Right lung (tissue), 2 donors: ENCODE measurements at regions not wholly inside any gene's neighbourhood (a gene's known extent, or its start where the extent isn't known, plus 50 kb on each side); places are given as distances from the start of the nearest gene placed in this dataset.
"Not testable (repeated sequence)": the region's sequence is repeated elsewhere in the genome, so short reads cannot be mapped to it uniquely, and the experiment has no call there.

Source experiments
- DNase-seq, 2 donors: peaks; one replicate each; pipeline ENCODE4 v3.0.0-alpha.2; 2013

GRCh38 chr11:15300341-15300740, 185.6 kb downstream of the INSC start:
- DNase-seq: no peak

GRCh38 chr11:15307619-15308024, 192.9 kb downstream of the INSC start:
- DNase-seq: no peak

DNA sequence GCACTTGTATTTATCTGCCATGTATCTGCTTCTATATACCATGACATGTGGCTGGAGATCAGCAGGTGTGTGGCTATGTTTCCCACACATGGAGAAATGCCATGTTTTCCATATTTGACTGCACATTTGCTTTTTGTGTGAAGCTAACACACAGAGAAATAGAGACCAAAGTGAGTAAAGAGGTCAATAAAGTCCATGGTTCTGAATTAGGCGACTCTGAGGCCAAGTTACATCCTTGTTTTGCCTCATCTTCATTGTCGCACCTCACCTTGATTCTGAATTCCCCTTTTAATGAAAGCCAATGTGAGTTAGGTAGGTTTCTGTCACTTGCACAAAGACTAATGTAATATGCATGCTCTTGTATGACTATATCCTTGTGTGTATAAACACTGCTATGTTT, 194.1 kb downstream of the INSC start:
- DNase-seq: no peak

- no peak for DNase-seq
Measured at GRCh38 chr11:15309296-15309695, 194.6 kb downstream of the INSC start.

GRCh38 chr11:15313862-15314261, 199.1 kb downstream of the INSC start:
- no peak for DNase-seq

DNA sequence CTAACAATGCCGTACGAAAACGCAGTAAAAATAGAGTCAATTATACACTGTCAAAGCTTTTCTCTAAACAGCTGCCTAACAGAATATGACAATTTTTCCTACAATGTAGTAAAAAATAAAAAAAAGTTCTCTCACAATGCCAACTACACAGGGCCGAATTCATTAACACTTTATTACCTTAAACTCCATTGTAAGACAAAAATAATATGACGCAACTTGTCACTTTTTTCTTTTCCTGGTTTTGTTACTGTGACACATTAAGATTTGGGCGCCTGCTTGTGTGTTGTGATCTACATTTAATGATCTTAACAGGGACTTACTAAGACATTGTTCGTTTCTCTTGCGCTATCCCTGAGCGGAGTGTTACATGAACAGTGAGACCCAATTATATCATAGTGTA, 204.1 kb downstream of the INSC start:
- no peak for DNase-seq

- no peak for DNase-seq
Measured at GRCh38 chr11:15326520-15326919, 211.8 kb downstream of the INSC start.

DNA sequence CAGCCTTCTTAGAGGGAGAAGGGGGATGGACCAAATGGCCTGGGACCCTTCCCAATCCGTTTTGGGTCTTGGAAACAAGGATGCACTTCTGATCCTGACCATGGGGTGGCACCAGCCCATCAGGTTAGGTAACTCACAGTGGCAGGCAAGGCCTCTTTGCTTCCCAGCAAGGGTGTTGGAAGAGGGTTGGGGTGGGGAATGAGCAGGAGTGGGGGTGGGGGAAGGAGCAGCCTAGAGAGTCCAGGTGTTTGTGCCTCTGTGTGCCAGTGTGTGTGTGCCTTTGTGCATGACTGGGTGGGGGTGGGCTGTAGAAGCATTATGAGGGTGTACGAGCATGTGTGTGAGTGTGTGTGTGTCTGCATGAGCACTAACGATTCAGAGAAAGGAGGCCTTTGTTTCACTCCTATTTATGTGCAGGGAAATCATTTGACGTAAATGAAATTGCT, 213.1 kb downstream of the INSC start:
- DNase-seq: peak; percentile 34 to 63

DNA sequence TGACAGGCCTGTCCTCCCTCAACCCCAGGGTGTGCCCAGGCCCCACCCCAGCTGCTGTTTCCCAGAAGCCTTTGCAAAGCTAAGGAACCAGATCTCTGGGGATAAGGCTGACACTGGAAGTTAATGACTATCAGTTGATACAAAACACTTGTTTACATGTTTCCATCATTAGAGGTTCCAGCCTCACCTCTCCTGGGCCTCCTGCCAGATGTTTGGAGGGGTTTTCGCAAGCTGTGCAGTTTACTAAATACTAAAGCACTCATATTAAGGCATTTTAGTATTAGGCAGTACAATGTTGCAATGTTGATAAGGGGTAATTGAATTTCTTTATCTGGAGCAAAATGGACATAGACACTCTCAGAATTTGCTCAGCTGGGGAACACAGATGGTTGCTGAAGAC, 218.7 kb downstream of the INSC start:
- no peak for DNase-seq

DNA sequence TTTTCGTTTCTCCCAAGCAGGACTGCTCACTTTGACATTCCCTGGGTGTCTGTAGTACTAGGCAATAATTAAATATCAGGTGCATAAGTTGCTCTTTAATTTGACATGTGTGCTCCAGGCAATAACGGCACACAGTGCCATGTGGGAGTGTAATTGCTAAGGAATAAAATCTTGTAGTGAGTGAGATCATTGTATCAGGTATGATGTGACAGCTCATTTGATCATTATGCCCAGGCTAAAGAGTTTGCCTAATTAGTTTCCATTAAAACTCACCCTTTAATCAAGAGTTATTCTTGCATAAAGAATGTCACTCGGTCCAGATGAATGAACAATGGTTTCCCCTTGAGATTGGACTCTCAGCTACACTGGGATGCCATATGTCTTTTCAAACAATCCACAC, 220.0 kb downstream of the INSC start:
- DNase-seq: no peak

GRCh38 chr11:15336021-15336420, 221.3 kb downstream of the INSC start:
- no peak for DNase-seq

DNA sequence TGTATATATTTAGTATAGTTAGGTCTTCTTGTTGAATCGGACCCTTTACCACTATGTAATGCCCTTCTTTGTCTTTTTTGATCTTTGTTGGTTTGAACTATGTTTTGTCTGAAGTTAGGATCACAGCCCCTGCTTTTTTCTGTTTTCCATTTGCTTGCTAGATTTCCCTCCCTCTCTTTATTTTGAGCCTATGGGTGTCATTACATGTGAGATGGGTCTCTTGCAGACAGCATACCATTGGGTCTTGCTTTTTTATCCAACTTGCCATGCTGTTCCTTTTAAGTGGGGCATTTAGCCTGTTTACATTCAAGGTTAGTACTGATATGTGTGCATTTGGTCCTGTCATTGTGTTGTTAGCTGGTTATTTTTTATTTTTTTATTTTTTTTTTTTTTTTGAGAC, 224.6 kb downstream of the INSC start:
- no peak for DNase-seq

GRCh38 chr11:15341587-15341986, 226.9 kb downstream of the INSC start:
- no peak for DNase-seq

GRCh38 chr11:15342163-15342562, 227.4 kb downstream of the INSC start:
- no peak for DNase-seq

- DNase-seq: no peak
Measured at GRCh38 chr11:15346907-15347306, 232.2 kb downstream of the INSC start.

GRCh38 chr11:15347969-15348734, 233.4 kb downstream of the INSC start:
- DNase-seq: no peak

DNA sequence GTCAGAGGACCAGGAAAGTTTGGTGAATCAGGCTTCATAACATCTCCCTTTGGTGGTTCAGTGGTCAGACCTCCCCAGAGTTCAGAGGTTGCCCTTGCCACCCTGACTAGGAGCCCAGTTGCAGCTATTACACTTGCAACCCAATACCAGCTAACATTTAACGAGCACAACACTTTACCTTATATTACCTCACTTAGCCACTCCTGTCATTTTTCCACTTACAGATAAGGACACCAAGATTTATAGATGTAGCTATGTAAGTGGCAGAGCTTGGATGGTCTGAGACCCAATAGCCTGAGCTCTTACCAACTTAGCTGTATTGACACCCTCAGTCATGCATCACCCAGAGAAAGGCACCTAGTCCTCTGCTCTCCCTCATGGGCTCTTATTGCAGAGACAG, 234.7 kb downstream of the INSC start:
- DNase-seq: no peak

- DNase-seq: no peak
Measured at GRCh38 chr11:15361316-15361715, 246.6 kb downstream of the INSC start.

GRCh38 chr11:15365286-15365685, 250.6 kb downstream of the INSC start:
- not testable (repeated sequence) for DNase-seq

DNA sequence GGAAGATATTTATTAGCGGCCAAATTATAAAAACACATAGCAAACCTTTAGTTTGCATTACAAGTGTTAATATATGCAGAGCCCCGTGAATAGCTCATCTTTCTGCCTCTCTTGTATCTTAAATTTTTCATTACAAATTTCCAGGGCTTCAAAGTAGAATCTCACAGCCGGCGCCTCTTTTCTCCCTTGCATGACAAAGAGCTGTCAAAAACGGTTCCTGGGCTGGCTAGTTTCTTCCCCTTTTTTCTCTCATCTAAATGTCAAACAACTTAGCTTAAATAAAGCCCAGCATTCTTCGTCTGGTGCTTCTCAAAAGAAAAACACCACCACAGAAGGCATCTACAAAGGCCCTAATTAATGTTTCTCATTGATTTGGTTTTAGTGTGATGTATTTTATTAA, 253.0 kb downstream of the INSC start:
- no peak for DNase-seq

DNA sequence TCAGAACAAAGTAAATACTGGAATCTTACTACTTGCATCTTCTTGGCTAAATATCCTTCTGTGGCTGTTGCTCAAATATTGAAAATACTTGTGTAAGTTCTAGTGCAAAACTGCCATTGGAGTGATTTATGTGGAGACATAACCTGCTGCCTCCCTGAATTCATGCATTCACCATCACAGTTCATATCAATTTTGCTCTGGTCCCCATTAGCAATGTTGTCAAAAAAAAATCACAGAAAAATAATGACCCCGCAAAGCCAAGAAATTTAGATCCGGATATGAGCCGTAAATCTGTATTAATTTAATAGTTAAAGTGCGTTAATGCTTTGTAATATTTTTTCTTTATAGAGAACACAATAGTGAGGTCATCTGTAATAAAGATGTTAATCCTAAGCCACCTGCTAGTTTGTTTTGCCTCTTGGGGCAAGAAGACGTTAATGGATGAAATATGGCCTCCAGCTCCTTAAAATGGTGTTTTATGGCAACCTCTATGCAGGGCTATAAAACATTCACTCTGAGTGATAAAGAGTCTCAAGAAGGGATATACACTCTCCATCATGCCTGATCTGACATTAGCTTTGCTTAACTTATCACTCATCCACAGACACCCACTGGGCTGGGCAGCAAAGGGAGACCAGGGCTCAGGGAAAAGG, 255.9 kb downstream of the INSC start:
- DNase-seq: no peak

GRCh38 chr11:15371533-15371932, 256.8 kb downstream of the INSC start:
- no peak for DNase-seq

DNA sequence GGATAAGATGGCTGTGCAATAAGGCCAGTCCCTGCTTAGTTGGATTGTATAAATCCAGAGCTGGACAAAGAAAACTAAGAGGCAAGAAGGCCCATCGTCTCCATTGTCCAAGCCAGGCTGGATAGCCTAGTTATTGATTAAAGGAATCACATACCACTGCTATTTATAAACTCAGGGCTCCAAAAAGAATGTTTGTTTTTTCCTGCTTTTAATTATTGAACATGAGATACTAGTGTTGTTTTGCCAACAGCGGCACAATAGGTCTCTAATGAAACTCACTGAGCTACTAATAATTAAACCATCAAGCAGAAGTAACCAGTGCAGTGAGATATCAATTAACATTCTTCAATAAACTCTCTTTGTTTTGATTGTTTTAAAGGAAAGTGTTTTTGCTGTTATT, 259.7 kb downstream of the INSC start:
- no peak for DNase-seq

DNA sequence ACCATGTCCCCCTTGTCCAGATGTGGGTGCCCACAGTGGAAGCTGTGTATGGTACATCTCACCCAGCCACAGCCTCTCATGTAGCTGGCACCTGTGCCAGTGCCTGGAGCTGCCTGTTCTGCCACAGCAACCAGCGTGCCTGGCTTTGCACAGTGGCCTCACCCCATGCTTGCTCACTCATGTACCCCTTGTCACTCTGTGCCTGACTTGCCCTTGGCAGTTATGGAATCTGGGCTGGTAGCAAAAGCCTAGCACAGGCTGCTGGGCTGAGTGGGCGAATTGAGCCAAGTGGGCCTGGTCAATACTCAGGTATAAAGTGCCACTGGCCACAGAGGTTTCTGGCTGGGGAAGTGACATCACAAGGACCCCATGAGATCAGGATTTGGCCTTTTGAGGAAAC, 264.2 kb downstream of the INSC start:
- no peak for DNase-seq
